Calu3 (cell line): ENCODE measurements at regions not wholly inside any gene's neighbourhood (a gene's known extent, or its start where the extent isn't known, plus 50 kb on each side); places are given as distances from the start of the nearest gene placed in this dataset.

Experiments
- BruUV-seq: library from RNA; stranded (reverse); fragments of 400-500 nt; replicated peaks from 2 replicates; lab custom pipeline; 2021; lab: Mats Ljungman, UMichigan
- CTCF ChIA-PET: fragments of 300-600 bp; sonication (Branson Sonifier 250); formaldehyde crosslinking; loops from one replicate; lab custom pipeline; 2022; ENCODE audit warnings: antibody characterized with exemption; lab: Charles Lee
- DNase-seq: peaks from one replicate; pipeline ENCODE4 v3.0.0; 2022
- H3K27ac Mint-ChIP-seq: one replicate; pipeline ENCODE4 v1.8.0; 2022; ENCODE audit warnings: mixed read lengths; ENCODE audit not compliant: unreplicated experiment
- H3K27me3 Mint-ChIP-seq: one replicate; pipeline ENCODE4 v1.8.0; 2022; ENCODE audit warnings: mixed read lengths; ENCODE audit not compliant: unreplicated experiment
- H3K36me3 Mint-ChIP-seq: one replicate; pipeline ENCODE4 v1.8.0; 2022; ENCODE audit warnings: mild to moderate bottlenecking, moderate library complexity, mixed read lengths; ENCODE audit not compliant: insufficient read depth, unreplicated experiment
- H3K4me1 Mint-ChIP-seq: one replicate; pipeline ENCODE4 v1.8.0; 2022; ENCODE audit warnings: mild to moderate bottlenecking, low read depth, mixed read lengths; ENCODE audit not compliant: unreplicated experiment
- H3K4me3 Mint-ChIP-seq: one replicate; pipeline ENCODE4 v1.8.0; 2022; ENCODE audit warnings: mild to moderate bottlenecking, low read depth, moderate library complexity, mixed read lengths; ENCODE audit not compliant: unreplicated experiment
- H3K9me3 Mint-ChIP-seq: one replicate; pipeline ENCODE4 v1.8.0; 2022; ENCODE audit warnings: low read depth, mixed read lengths; ENCODE audit not compliant: unreplicated experiment
- CTCF ChIP-seq: fragments of 200-600 bp; IDR thresholded peaks from one replicate; pipeline ENCODE4 v1.8.0; 2022; ENCODE audit warnings: antibody characterized with exemption; ENCODE audit not compliant: unreplicated experiment
- intact Hi-C: fragments of 100-400 bp; cut with micrococcal nuclease; formaldehyde crosslinking; loops from one replicate; pipeline ENCODE4 v1.10.0; 2022; ENCODE audit not compliant: unreplicated experiment

- intact Hi-C loops: loop anchor here (2.0 kb wide), 2 partner anchors 230 to 360 kb away; no protein-coding TSS in a partner anchor
- CTCF ChIA-PET: no interaction called here
- no TSS peak for BruUV-seq
- no peak for TF ChIP-seq CTCF
- Mint-ChIP-seq H3K27ac (no peak overlapping the region), H3K27me3 (no peaks in the 10 kb centered on the region), H3K36me3 (no peaks in the 10 kb centered on the region), H3K4me1 (no peaks in the 10 kb centered on the region), H3K4me3 (no peak overlapping the region), H3K9me3 (no peaks in the 10 kb centered on the region)
- no peak for DNase-seq
These were observed 68.0 kb downstream of the ATOH1 start for GRCh38 chr4:93896516-93896915.

GRCh38 chr4:93897559-93897958 lies 69.0 kb downstream of the ATOH1 start:
- BruUV-seq: no TSS peak
- H3K9me3 Mint-ChIP-seq: no peaks in the 10 kb centered on the region
- H3K36me3 Mint-ChIP-seq: no peaks in the 10 kb centered on the region
- CTCF ChIA-PET: no interaction called here
- no peak overlapping the region for H3K27ac Mint-ChIP-seq
- intact Hi-C loops: loop anchor here (2.0 kb wide), 2 partner anchors 229 to 359 kb away; no protein-coding TSS in a partner anchor
- no peaks in the 10 kb centered on the region for H3K27me3 Mint-ChIP-seq
- DNase-seq: no peak
- H3K4me1 Mint-ChIP-seq: no peaks in the 10 kb centered on the region
- H3K4me3 Mint-ChIP-seq: no peak overlapping the region
- TF ChIP-seq CTCF: no peak

GRCh38 chr4:93908778-93909177 lies 80.2 kb downstream of the ATOH1 start:
- CTCF ChIA-PET: no interaction called here
- no TSS peak for BruUV-seq
- Mint-ChIP-seq H3K27me3 (no peaks in the 10 kb centered on the region), H3K4me1 (no peaks in the 10 kb centered on the region), H3K27ac (no peak overlapping the region), H3K9me3 (no peaks in the 10 kb centered on the region), H3K4me3 (no peak overlapping the region), H3K36me3 (no peaks in the 10 kb centered on the region)
- no peak for TF ChIP-seq CTCF
- intact Hi-C loops: no loop called here
- no peak for DNase-seq

- no peak for DNase-seq
- no peak overlapping the region for H3K4me3 Mint-ChIP-seq
- no peaks in the 10 kb centered on the region for H3K4me1 Mint-ChIP-seq
- no peaks in the 10 kb centered on the region for H3K27me3 Mint-ChIP-seq
- H3K27ac Mint-ChIP-seq: no peak overlapping the region
- H3K36me3 Mint-ChIP-seq: no peaks in the 10 kb centered on the region
- no peaks in the 10 kb centered on the region for H3K9me3 Mint-ChIP-seq
- CTCF ChIA-PET: no interaction called here
- intact Hi-C loops: no loop called here
- no peak for TF ChIP-seq CTCF
- BruUV-seq: no TSS peak
These were observed 83.1 kb downstream of the ATOH1 start for GRCh38 chr4:93911671-93912070.
